Ectodermal cell (in vitro differentiated cells): ENCODE measurements at regions not wholly inside any gene's neighbourhood (a gene's known extent, or its start where the extent isn't known, plus 50 kb on each side); places are given as distances from the start of the nearest gene placed in this dataset.

ENCODE experiments used
- H3K27ac ChIP-seq: 2 replicates; pipeline ENCODE4 v1.7.0; 2013; ENCODE audit warnings: mild to moderate bottlenecking, low read depth, low read length; ENCODE audit not compliant: insufficient read depth, poor library complexity, severe bottlenecking
- H3K27me3 ChIP-seq: 2 replicates; pipeline ENCODE4 v1.7.0; 2013; ENCODE audit warnings: mild to moderate bottlenecking, low read length; ENCODE audit not compliant: insufficient read depth, control insufficient read depth, poor library complexity, severe bottlenecking
- H3K36me3 ChIP-seq: one replicate; pipeline ENCODE4 v1.7.0; 2013; ENCODE audit warnings: low read length; ENCODE audit not compliant: control insufficient read depth, insufficient read depth
- H3K4me1 ChIP-seq: one replicate; pipeline ENCODE4 v1.7.0; 2013; ENCODE audit warnings: low read length; ENCODE audit not compliant: control insufficient read depth, insufficient read depth
- H3K4me3 ChIP-seq: 2 replicates; pipeline ENCODE4 v1.7.0; 2013; ENCODE audit warnings: low read depth, low read length, control low read depth; ENCODE audit not compliant: insufficient read depth
- H3K9me3 ChIP-seq: 2 replicates; pipeline ENCODE4 v1.7.0; 2013; ENCODE audit warnings: mild to moderate bottlenecking, low read length, moderate library complexity; ENCODE audit not compliant: control insufficient read depth
- WGBS, 2 experiments: methylation state at CpG; one replicate each; pipeline ENCODE4 v1.1.7; 2013; ENCODE audit warnings: missing lambda C conversion rate in 2 of 2; 5-methylcytosine and 5-hydroxymethylcytosine counted together

DNA sequence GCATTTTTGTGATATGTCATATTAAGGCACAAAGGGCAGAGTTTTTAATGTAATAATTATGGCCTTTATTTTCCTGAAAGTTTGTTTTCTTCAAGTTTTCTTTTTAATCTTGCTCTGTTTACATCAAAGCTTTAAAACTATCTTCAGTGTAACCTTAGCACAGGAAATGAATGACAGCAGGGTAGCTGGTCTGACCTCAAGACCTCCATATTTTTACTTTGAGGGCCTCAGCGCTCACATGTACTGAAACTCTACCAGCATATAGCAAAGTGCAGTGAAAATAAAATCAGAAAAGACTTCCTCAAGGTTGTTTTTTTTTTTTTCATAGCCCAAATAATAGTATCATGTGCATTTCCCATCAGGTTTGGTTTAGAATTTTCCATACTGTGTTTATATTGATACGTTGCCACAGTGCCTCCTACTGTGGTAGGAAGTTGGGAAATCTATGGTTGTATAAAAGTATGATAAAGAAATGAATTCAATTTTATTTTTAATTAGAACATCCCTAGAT lies 163.4 kb downstream of the UBE2E3 start:
- 100% methylated on average over 1 of the region's 2 CpGs for WGBS, 2 experiments
- Histone ChIP-seq H3K9me3 (no peaks in the 10 kb centered on the region), H3K27me3 (no peaks in the 10 kb centered on the region), H3K4me3 (no peak overlapping the region), H3K36me3 (no peaks in the 10 kb centered on the region), H3K4me1 (no peaks in the 10 kb centered on the region), H3K27ac (no peak overlapping the region)

DNA sequence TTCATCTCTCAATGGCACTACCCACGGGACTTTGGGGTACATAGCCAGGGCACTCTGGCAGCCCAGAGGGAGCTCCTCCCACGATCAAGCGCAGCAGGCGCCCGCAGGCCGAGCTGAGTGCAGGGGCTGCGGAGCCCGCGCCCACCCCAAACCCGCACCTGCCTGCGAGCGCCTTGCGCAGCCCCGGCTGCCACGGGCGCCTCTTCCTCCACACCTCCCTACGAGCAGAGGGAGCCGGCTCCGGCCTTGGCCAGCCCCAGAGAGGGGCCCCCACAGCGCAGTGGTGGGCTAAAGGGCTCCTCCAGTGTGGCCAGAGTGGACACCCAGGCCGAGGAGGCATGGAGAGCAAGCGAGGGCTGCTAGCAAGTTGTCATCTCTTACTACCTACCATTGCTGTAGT lies 165.2 kb downstream of the UBE2E3 start:
- WGBS, 2 experiments, result 95 to 97% methylated on average over 22 of the region's 22 CpGs
- H3K27ac ChIP-seq, result no peak overlapping the region
- H3K4me3 ChIP-seq, result no peak overlapping the region
- H3K9me3 ChIP-seq, result no peaks in the 10 kb centered on the region
- no peaks in the 10 kb centered on the region for H3K36me3 ChIP-seq
- no peaks in the 10 kb centered on the region for H3K4me1 ChIP-seq
- H3K27me3 ChIP-seq, result no peaks in the 10 kb centered on the region

DNA sequence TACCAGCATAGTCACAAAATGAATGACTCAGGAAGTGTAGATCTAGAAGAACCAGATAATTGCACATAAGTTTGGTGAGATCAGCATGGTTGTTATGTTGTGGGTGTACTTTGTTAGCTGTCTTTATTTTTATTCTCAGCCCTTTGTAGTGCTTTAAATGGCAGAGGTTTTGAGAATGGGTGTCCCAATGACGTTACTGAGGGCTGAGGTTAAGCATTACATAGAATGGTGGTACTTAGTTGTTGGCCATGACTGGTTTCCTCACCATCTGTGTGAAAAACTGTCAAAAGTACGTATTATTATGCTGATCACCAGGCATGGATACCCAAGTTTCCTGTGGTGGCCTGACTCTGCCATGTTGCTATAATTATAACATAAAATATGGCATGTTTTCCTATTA lies 165.8 kb downstream of the UBE2E3 start:
- Histone ChIP-seq H3K27ac (no peak overlapping the region), H3K4me3 (no peak overlapping the region), H3K4me1 (no peaks in the 10 kb centered on the region), H3K9me3 (no peaks in the 10 kb centered on the region), H3K36me3 (no peaks in the 10 kb centered on the region), H3K27me3 (no peaks in the 10 kb centered on the region)
- WGBS, 2 experiments, result 89 to 95% methylated on average over 2 of the region's 2 CpGs

DNA sequence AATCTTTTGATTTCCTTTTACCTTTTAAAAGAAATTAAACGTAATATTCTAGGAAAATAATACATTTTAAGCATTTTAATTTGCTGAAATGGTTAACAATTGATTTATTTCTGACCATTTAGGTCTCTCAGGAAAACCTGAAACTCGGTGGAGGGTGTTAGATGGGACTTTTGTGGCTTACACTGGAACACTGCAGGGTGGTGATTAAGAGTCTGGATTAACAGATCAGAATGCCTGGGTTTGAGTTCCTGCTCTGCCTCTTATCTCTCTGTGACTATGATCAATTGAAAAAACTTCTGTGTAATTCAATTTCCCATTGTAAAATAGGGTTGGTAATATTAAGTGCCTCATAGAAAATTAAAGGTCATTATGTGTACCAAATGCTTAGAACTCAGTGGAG lies 168.7 kb downstream of the UBE2E3 start:
- no peaks in the 10 kb centered on the region for H3K4me1 ChIP-seq

DNA sequence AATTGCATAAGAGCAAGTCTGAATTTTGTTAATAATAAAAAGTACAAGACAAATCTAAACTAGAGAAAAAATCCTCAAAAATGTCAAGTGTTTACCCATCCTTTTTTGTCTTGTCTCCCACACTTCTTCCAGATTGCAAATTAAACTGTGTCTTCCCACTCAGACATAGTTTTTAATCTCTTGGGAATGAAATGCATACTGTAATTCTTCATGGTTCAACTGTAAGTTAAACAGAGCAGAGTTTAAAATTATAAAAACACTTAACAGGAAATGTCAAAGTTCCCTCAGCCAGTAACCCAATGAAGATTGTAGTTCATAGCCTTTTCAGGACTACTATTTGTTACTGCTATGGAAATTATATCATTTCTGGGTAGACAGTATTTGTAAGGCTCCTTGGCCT lies 171.8 kb downstream of the UBE2E3 start:
- Histone ChIP-seq H3K9me3 (no peaks in the 10 kb centered on the region), H3K4me3 (no peak overlapping the region), H3K36me3 (no peaks in the 10 kb centered on the region), H3K27ac (no peak overlapping the region), H3K27me3 (no peaks in the 10 kb centered on the region), H3K4me1 (no peaks in the 10 kb centered on the region)

More for the DNA sequence above, 168.7 kb downstream of the UBE2E3 start:
- H3K36me3 ChIP-seq, result no peaks in the 10 kb centered on the region
- no peak overlapping the region for H3K4me3 ChIP-seq
- no peaks in the 10 kb centered on the region for H3K9me3 ChIP-seq
- 81 to 83% methylated on average over 1 of the region's 2 CpGs for WGBS, 2 experiments
- H3K27ac ChIP-seq, result no peak overlapping the region
- no peaks in the 10 kb centered on the region for H3K27me3 ChIP-seq

DNA sequence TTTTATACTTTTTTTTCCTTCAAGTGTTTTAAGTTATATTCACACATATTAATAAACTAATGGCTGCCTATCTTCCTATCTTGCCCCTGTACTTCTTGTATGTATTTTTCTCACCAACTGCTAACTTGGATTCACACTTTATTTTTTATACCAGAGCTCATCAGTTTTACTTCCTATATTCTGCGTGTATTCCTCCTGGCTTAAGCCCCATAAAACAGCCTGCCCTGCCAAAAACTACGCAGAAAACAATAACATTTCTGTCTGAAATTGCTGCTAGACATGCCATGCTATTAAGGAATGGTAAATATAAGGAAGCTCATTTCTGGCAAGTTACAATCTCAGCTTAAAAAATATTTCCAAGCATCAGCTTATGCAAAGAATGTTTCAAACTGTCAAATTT lies 172.3 kb downstream of the UBE2E3 start:
- Histone ChIP-seq H3K4me1 (no peaks in the 10 kb centered on the region), H3K27ac (no peak overlapping the region), H3K4me3 (no peak overlapping the region), H3K27me3 (no peaks in the 10 kb centered on the region), H3K9me3 (no peaks in the 10 kb centered on the region), H3K36me3 (no peaks in the 10 kb centered on the region)
- WGBS, 2 experiments, result 100% methylated on average over 2 of the region's 2 CpGs

DNA sequence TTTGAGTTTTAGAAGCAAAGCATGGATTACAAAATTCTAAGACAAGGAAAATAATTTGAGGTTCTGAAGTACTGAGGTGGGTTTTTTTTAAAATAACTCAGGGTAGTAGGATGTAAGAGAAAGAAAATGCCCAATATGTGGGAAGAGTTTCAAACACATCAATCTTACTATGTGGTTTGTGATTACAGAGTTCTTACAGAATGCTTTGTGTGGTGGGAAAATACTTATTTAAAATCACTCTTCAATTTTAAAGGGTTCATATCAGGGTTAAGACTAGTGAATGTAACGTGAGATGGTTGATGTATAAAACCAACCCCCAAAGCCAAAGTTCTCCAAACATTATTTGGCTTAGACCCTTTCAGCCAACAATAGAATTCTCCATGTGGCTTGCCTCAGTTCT lies 173.5 kb downstream of the UBE2E3 start:
- Histone ChIP-seq H3K27me3 (no peaks in the 10 kb centered on the region), H3K4me3 (no peak overlapping the region), H3K9me3 (no peaks in the 10 kb centered on the region), H3K36me3 (no peaks in the 10 kb centered on the region), H3K27ac (no peak overlapping the region), H3K4me1 (no peaks in the 10 kb centered on the region)
- WGBS, 2 experiments, result 100% methylated on average over 1 of the region's 1 CpG; no CpG with 5 or more reads in 1 of the 2 experiments

DNA sequence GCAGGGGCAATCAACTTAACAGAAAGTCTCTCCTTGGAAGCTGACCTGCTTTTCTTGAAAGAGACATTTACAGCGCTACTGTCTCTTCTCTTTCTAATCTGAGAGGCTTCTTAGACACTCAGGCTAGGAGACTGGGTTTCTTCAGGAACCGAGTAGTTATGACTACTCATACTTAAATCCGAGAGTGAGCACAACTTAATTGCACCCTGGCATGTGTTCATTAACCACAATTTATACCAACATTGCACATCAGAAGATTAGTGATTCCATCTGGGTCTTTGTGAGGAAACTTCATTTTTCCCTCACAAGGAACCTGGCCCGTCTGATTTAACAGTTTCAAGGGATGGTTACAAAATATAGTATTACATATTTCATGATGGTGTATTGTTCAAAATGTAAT lies 176.9 kb downstream of the UBE2E3 start:
- Histone ChIP-seq H3K27me3 (no peaks in the 10 kb centered on the region), H3K36me3 (no peaks in the 10 kb centered on the region), H3K4me1 (no peaks in the 10 kb centered on the region), H3K27ac (no peak overlapping the region), H3K9me3 (no peaks in the 10 kb centered on the region), H3K4me3 (no peak overlapping the region)
- 91 to 94% methylated on average over 3 of the region's 4 CpGs for WGBS, 2 experiments

DNA sequence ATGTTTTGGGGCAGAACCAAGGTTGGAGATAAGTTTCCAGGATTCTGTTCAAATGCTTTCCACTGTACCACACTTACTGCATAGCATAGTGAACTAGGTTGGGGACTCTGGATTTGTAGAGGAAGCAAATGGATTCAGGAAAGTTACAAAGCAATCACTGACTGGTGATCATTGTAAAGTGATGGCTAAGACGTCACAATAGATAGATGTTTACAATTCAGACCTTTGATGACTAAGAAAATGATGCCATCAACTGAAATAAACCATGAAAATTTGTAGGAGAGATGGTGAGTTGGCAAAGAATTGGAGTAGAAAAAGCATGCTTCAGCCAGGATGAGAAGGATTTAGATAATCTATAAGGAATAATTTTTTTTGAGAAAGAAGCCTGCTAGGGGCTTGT lies 178.0 kb downstream of the UBE2E3 start:
- Histone ChIP-seq H3K4me3 (no peak overlapping the region), H3K9me3 (no peaks in the 10 kb centered on the region), H3K27me3 (no peaks in the 10 kb centered on the region), H3K36me3 (no peaks in the 10 kb centered on the region), H3K4me1 (no peaks in the 10 kb centered on the region), H3K27ac (no peak overlapping the region)
- WGBS, 2 experiments, result 77 to 91% methylated on average over 1 of the region's 1 CpG

DNA sequence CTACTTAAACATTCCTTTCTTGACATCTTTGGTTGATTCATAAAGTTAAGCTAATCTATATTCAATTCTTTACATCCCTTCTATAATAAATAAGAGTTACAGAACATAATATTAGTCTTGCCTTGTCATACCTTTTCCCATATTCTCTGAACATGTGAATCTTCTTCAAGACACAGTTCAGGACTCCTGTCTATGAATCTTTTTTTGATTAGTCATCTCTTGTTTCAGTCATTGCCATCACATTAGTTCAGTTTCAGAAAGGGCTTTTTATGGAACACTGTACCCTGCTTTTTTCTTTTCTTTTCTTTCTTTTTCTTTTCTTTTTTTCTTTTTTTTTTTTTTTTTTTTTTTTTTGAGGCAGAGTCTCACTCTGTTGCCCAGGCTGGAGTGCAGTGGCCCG lies 181.2 kb downstream of the UBE2E3 start:
- no peaks in the 10 kb centered on the region for H3K27me3 ChIP-seq
- H3K4me3 ChIP-seq, result no peak overlapping the region
- WGBS, 2 experiments, result 92% methylated on average over 1 of the region's 1 CpG
- H3K27ac ChIP-seq, result no peak overlapping the region
- no peaks in the 10 kb centered on the region for H3K4me1 ChIP-seq
- H3K36me3 ChIP-seq, result no peaks in the 10 kb centered on the region
- H3K9me3 ChIP-seq, result no peaks in the 10 kb centered on the region

DNA sequence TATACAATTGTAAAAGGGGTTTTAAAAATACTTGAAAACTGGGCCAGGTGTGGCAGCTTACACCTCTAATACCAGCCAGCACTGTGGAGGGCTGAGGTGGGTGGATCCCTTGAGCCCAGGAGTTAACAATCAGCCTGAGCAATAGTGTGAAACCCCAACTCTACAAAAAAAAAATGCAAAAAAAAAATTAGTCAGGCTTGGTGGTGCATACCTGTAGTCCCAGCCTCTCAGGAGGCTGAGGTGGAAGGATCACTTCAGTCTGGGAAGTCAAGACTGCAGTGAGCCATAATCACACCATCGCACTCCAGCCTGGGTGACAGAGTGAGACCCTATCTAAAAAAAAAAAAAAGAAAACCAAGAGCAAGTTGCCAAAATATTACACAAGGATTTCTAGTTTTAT lies 182.7 kb downstream of the UBE2E3 start:
- Histone ChIP-seq H3K27me3 (no peaks in the 10 kb centered on the region), H3K4me3 (no peak overlapping the region), H3K36me3 (no peaks in the 10 kb centered on the region), H3K27ac (no peak overlapping the region), H3K4me1 (no peaks in the 10 kb centered on the region), H3K9me3 (no peaks in the 10 kb centered on the region)
- WGBS, 2 experiments, result 100% methylated on average over 1 of the region's 1 CpG; no CpG with 5 or more reads in 1 of the 2 experiments
